ENCODE measurements at regions not wholly inside any gene's neighbourhood (a gene's known extent, or its start where the extent isn't known, plus 50 kb on each side); places are given as distances from the start of the nearest gene placed in this dataset.

- H3K4me2 ChIP-seq (ENCODE audit: low read length), result no peak overlapping the region
- no peaks in the 10 kb centered on the region for H3K36me3 ChIP-seq (ENCODE audit: control insufficient read depth in 1 of 2, insufficient read depth in 2 of 2, low read length in 2 of 2)
- H3K9me3 ChIP-seq (ENCODE audit: control insufficient read depth in 1 of 2, insufficient read depth in 1 of 2, low read depth in 1 of 2, low read length in 2 of 2), result 0 out of 4 replicates have a peak, but pooled peaks cover 0 to 8% of the 10 kb centered on the region in 2 experiments
- no peaks in the 10 kb centered on the region for H4K20me1 ChIP-seq (ENCODE audit: insufficient read depth)
- H3K4me1 ChIP-seq (ENCODE audit: control insufficient read depth in 1 of 2, insufficient read depth in 2 of 2, low read length in 2 of 2), result no peaks in the 10 kb centered on the region
- no peak overlapping the region for H2AFZ ChIP-seq (ENCODE audit: low read depth, low read length, poor library complexity, severe bottlenecking)
- no peak for ATAC-seq
- no peaks in the 10 kb centered on the region for H3K79me2 ChIP-seq (ENCODE audit: insufficient read depth, low read length)
- H3K9me2 ChIP-seq (ENCODE audit: insufficient read depth), result no peaks in the 10 kb centered on the region
- TF ChIP-seq TCF7L2 (IDR thresholded peaks at IDR 0.05; ENCODE audit: borderline replicate concordance, extremely low read depth, insufficient read depth, insufficient read length), result no peak
- no peak for TF ChIP-seq POLR2A (IDR thresholded peaks at IDR 0.05; ENCODE audit: borderline replicate concordance, extremely low read depth, insufficient read depth, insufficient read length)
- no peak for TF ChIP-seq ZFX (IDR thresholded peaks at IDR 0.05)
- TF ChIP-seq FOSL1 (IDR thresholded peaks at IDR 0.05; ENCODE audit: low read depth), result no peak
- H3K27me3 ChIP-seq (ENCODE audit: insufficient read depth, low read length), result no peaks in the 10 kb centered on the region
- RAD21 ChIA-PET (ENCODE audit: low non-redundant PET in 1 of 2, low total read pairs in 2 of 2, uncharacterized antibody in 2 of 2, unreplicated experiment in 2 of 2), result no interaction called here
- no peak overlapping the region for H3K27ac ChIP-seq (ENCODE audit: low read depth, low read length)
- CTCF ChIA-PET, result no interaction called here
- POLR2A ChIA-PET, result no interaction called here
- H3K9ac ChIP-seq (ENCODE audit: low read length), result no peak overlapping the region
- intact Hi-C loops (cut with micrococcal nuclease), result no loop called here
- H3K4me3 ChIP-seq (replicated peaks in 1 of 2; ENCODE audit: low read depth in 1 of 2, low read length in 2 of 2), result no peak overlapping the region
- no peak for DNase-seq (ENCODE audit: low read depth, low spot score)
- no TSS peak for BruUV-seq (replicated peaks)
Measured at GRCh38 chr14:41087056-41087455, 519.6 kb upstream of the LRFN5 start.

GRCh38 chr14:41073544-41073943, 533.1 kb upstream of the LRFN5 start:
- ATAC-seq (no peak), DNase-seq (ENCODE audit: low read depth, low spot score) (no peak)
- Histone ChIP-seq H3K4me3 (replicated peaks in 1 of 2; ENCODE audit: low read depth in 1 of 2, low read length in 2 of 2) (no peak overlapping the region), H3K36me3 (ENCODE audit: control insufficient read depth in 1 of 2, insufficient read depth in 2 of 2, low read length in 2 of 2) (no peaks in the 10 kb centered on the region), H3K4me2 (ENCODE audit: low read length) (no peak overlapping the region), H3K9ac (ENCODE audit: low read length) (no peak overlapping the region), H3K79me2 (ENCODE audit: insufficient read depth, low read length) (no peaks in the 10 kb centered on the region), H2AFZ (ENCODE audit: low read depth, low read length, poor library complexity, severe bottlenecking) (no peak overlapping the region), H4K20me1 (ENCODE audit: insufficient read depth) (no peaks in the 10 kb centered on the region), H3K27me3 (ENCODE audit: insufficient read depth, low read length) (no peaks in the 10 kb centered on the region), H3K27ac (ENCODE audit: low read depth, low read length) (no peak overlapping the region), H3K9me2 (ENCODE audit: insufficient read depth) (no peaks in the 10 kb centered on the region), H3K9me3 (ENCODE audit: control insufficient read depth in 1 of 2, insufficient read depth in 1 of 2, low read depth in 1 of 2, low read length in 2 of 2) (no peaks in the 10 kb centered on the region; a peak in 1 of 4 replicates), H3K4me1 (ENCODE audit: control insufficient read depth in 1 of 2, insufficient read depth in 2 of 2, low read length in 2 of 2) (no peaks in the 10 kb centered on the region)
- ChIA-PET CTCF (no interaction called here), RAD21 (ENCODE audit: low non-redundant PET in 1 of 2, low total read pairs in 2 of 2, uncharacterized antibody in 2 of 2, unreplicated experiment in 2 of 2) (no interaction called here), POLR2A (no interaction called here)
- TF ChIP-seq CEBPB (IDR thresholded peaks at IDR 0.05; ENCODE audit: low read depth) (no peak), JUND (IDR thresholded peaks at IDR 0.05) (no peak), CBX3 (IDR thresholded peaks at IDR 0.05; ENCODE audit: low read depth) (no peak), CTCF (IDR thresholded peaks at IDR 0.05 in 2 of 3, conservative IDR thresholded peaks at IDR 0.05 in 1 of 3; ENCODE audit: borderline replicate concordance in 1 of 3, insufficient read depth in 1 of 3, low read depth in 2 of 3, low read length in 2 of 3) (no peak), EZH2phosphoT487 (IDR thresholded peaks at IDR 0.05; ENCODE audit: borderline replicate concordance) (no peak), YY1 (IDR thresholded peaks at IDR 0.05; ENCODE audit: extremely low read depth, insufficient replicate concordance, low read depth, low read length) (no peak), SP1 (IDR thresholded peaks at IDR 0.05; ENCODE audit: low read depth) (no peak), ZFX (IDR thresholded peaks at IDR 0.05) (no peak)
- TF ChIP-seq, protein P1, sequence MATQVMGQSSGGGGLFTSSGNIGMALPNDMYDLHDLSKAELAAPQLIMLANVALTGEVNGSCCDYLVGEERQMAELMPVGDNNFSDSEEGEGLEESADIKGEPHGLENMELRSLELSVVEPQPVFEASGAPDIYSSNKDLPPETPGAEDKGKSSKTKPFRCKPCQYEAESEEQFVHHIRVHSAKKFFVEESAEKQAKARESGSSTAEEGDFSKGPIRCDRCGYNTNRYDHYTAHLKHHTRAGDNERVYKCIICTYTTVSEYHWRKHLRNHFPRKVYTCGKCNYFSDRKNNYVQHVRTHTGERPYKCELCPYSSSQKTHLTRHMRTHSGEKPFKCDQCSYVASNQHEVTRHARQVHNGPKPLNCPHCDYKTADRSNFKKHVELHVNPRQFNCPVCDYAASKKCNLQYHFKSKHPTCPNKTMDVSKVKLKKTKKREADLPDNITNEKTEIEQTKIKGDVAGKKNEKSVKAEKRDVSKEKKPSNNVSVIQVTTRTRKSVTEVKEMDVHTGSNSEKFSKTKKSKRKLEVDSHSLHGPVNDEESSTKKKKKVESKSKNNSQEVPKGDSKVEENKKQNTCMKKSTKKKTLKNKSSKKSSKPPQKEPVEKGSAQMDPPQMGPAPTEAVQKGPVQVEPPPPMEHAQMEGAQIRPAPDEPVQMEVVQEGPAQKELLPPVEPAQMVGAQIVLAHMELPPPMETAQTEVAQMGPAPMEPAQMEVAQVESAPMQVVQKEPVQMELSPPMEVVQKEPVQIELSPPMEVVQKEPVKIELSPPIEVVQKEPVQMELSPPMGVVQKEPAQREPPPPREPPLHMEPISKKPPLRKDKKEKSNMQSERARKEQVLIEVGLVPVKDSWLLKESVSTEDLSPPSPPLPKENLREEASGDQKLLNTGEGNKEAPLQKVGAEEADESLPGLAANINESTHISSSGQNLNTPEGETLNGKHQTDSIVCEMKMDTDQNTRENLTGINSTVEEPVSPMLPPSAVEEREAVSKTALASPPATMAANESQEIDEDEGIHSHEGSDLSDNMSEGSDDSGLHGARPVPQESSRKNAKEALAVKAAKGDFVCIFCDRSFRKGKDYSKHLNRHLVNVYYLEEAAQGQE (IDR thresholded peaks at IDR 0.05; ENCODE audit: low read depth), result no peak
- BruUV-seq (replicated peaks), result no TSS peak
- intact Hi-C loops (cut with micrococcal nuclease), result no loop called here
